H9 (cell line): ENCODE measurements at regions not wholly inside any gene's neighbourhood (a gene's known extent, or its start where the extent isn't known, plus 50 kb on each side); places are given as distances from the start of the nearest gene placed in this dataset.

Experiments used
- DNase-seq: peaks from one replicate; pipeline ENCODE4 v3.0.0-alpha.2; 2017
- H2AFZ ChIP-seq: one replicate; pipeline ENCODE4 v1.6.1; 2013; ENCODE audit warnings: mild to moderate bottlenecking, low read length, control low read depth, moderate library complexity
- H2AK5ac ChIP-seq: 2 replicates; pipeline ENCODE4 v1.6.1; 2013; ENCODE audit warnings: low read length, control low read depth, mixed read lengths; ENCODE audit not compliant: insufficient read length
- H2BK120ac ChIP-seq: one replicate; pipeline ENCODE4 v1.6.1; 2013; ENCODE audit warnings: low read depth, mild to moderate bottlenecking, low read length, control low read depth, inconsistent platforms; ENCODE audit not compliant: poor library complexity, severe bottlenecking
- H2BK12ac ChIP-seq: 2 replicates; pipeline ENCODE4 v1.6.1; 2013; ENCODE audit warnings: low read length, control low read depth, mixed read lengths, low read depth; ENCODE audit not compliant: insufficient read length
- H2BK15ac ChIP-seq: 2 replicates; pipeline ENCODE4 v1.6.1; 2013; ENCODE audit warnings: low read depth, low read length, control low read depth
- H2BK20ac ChIP-seq: one replicate; pipeline ENCODE4 v1.6.1; 2013; ENCODE audit warnings: low read depth, mild to moderate bottlenecking, low read length, control low read depth, inconsistent platforms; ENCODE audit not compliant: poor library complexity, severe bottlenecking
- H2BK5ac ChIP-seq: 2 replicates; pipeline ENCODE4 v1.6.1; 2013; ENCODE audit warnings: low read length, control low read depth, mixed read lengths; ENCODE audit not compliant: insufficient read length
- H3K14ac ChIP-seq: 2 replicates; pipeline ENCODE4 v1.6.1; 2013; ENCODE audit warnings: low read length, control low read depth; ENCODE audit not compliant: insufficient read depth
- H3K18ac ChIP-seq: 2 replicates; pipeline ENCODE4 v1.6.1; 2013; ENCODE audit warnings: low read depth, mild to moderate bottlenecking, mixed read lengths, low read length, control low read depth; ENCODE audit not compliant: insufficient read length
- H3K23ac ChIP-seq: 2 replicates; pipeline ENCODE4 v1.6.1; 2013; ENCODE audit warnings: low read length, control low read depth, mixed read lengths, low read depth; ENCODE audit not compliant: insufficient read length
- H3K23me2 ChIP-seq: 2 replicates; pipeline ENCODE4 v1.6.1; 2013; ENCODE audit warnings: low read depth, mild to moderate bottlenecking, mixed read lengths, low read length, control low read depth; ENCODE audit not compliant: insufficient read length, poor library complexity, severe bottlenecking
- H3K27ac ChIP-seq: 2 replicates; pipeline ENCODE4 v1.5.1; 2013; ENCODE audit warnings: low read length, control low read depth, mixed read lengths, low read depth; ENCODE audit not compliant: insufficient read length
- H3K27me3 ChIP-seq: 2 replicates; pipeline ENCODE4 v1.6.1; 2013; ENCODE audit warnings: low read length, control low read depth, inconsistent platforms; ENCODE audit not compliant: insufficient read depth
- H3K4ac ChIP-seq: 2 replicates; pipeline ENCODE4 v1.6.1; 2013; ENCODE audit warnings: low read depth, mild to moderate bottlenecking, control low read depth, inconsistent platforms, low read length, moderate library complexity
- H3K4me1 ChIP-seq: 2 replicates; pipeline ENCODE4 v1.6.1; 2013; ENCODE audit warnings: low read length, control low read depth, inconsistent platforms; ENCODE audit not compliant: insufficient read depth
- H3K4me2 ChIP-seq: 2 replicates; pipeline ENCODE4 v1.6.1; 2013; ENCODE audit warnings: low read length, control low read depth, mixed read lengths; ENCODE audit not compliant: insufficient read length, insufficient read depth
- H3K56ac ChIP-seq: 2 replicates; pipeline ENCODE4 v1.6.1; 2013; ENCODE audit warnings: low read depth, mild to moderate bottlenecking, mixed read lengths, low read length, control low read depth; ENCODE audit not compliant: insufficient read length
- H3K79me1 ChIP-seq: 2 replicates; pipeline ENCODE4 v1.6.1; 2013; ENCODE audit warnings: low read depth, mild to moderate bottlenecking, moderate library complexity, low read length, control low read depth, inconsistent platforms; ENCODE audit not compliant: insufficient read depth, poor library complexity, severe bottlenecking
- H3K79me2 ChIP-seq: 2 replicates; pipeline ENCODE4 v1.6.1; 2013; ENCODE audit warnings: low read length, control low read depth, inconsistent platforms; ENCODE audit not compliant: insufficient read depth
- H3K9ac ChIP-seq: 2 replicates; pipeline ENCODE4 v1.6.1; 2013; ENCODE audit warnings: low read length, control low read depth, mixed read lengths; ENCODE audit not compliant: insufficient read length; ENCODE audit errors: extremely low read depth
- H3K9me3 ChIP-seq: one replicate; pipeline ENCODE4 v1.6.1; 2013; ENCODE audit warnings: low read depth, low read length, inconsistent platforms; ENCODE audit not compliant: control insufficient read depth
- H3T11ph ChIP-seq: one replicate; pipeline ENCODE4 v1.6.1; 2013; ENCODE audit warnings: mild to moderate bottlenecking, low read length, control low read depth, inconsistent platforms
- H4K20me1 ChIP-seq: one replicate; pipeline ENCODE4 v1.6.1; 2013; ENCODE audit not compliant: control insufficient read depth, insufficient read length, insufficient read depth
- H4K5ac ChIP-seq: 2 replicates; pipeline ENCODE4 v1.6.1; 2013; ENCODE audit warnings: low read depth, mild to moderate bottlenecking, mixed read lengths, low read length, control low read depth; ENCODE audit not compliant: insufficient read length
- H4K8ac ChIP-seq: replicated peaks from 2 replicates; pipeline ENCODE4 v1.6.1; 2013; ENCODE audit warnings: low read length, control low read depth, mixed read lengths, low read depth; ENCODE audit not compliant: insufficient read length
- H4K91ac ChIP-seq: 2 replicates; pipeline ENCODE4 v1.6.1; 2013; ENCODE audit warnings: low read depth, mild to moderate bottlenecking, moderate library complexity, mixed read lengths, low read length, control low read depth; ENCODE audit not compliant: insufficient read length
- H3K27ac Mint-ChIP-seq, 3 experiments: 2 replicates in 2 of 3; 3 replicates in 1 of 3; pipeline ENCODE4 v1.8.0; 2020 to 2021; ENCODE audit warnings: mixed read lengths in 3 of 3, mild to moderate bottlenecking in 1 of 3, moderate library complexity in 1 of 3
- H3K27me3 Mint-ChIP-seq: 2 replicates; pipeline ENCODE4 v1.8.0; 2021; ENCODE audit warnings: low read depth, mild to moderate bottlenecking, moderate library complexity, mixed read lengths
- H3K36me3 Mint-ChIP-seq, 3 experiments: 2 replicates in 2 of 3; 3 replicates in 1 of 3; pipeline ENCODE4 v1.8.0; 2020 to 2021; ENCODE audit warnings: low read depth in 3 of 3, mixed read lengths in 3 of 3; ENCODE audit not compliant: insufficient read depth in 1 of 3
- H3K4me1 Mint-ChIP-seq, 2 experiments: 2 replicates each; pipeline ENCODE4 v1.8.0; 2020; ENCODE audit warnings: mixed read lengths in 2 of 2
- H3K4me3 Mint-ChIP-seq, 2 experiments: 2 replicates in 1 of 2; 3 replicates in 1 of 2; pipeline ENCODE4 v1.8.0; 2020 to 2021; ENCODE audit warnings: mild to moderate bottlenecking in 2 of 2, mixed read lengths in 2 of 2, moderate library complexity in 1 of 2
- H3K9me3 Mint-ChIP-seq, 2 experiments: 2 replicates in 1 of 2; 3 replicates in 1 of 2; pipeline ENCODE4 v1.8.0; 2020; ENCODE audit warnings: mild to moderate bottlenecking in 2 of 2, mixed read lengths in 2 of 2, moderate library complexity in 1 of 2
- WGBS: extraction: QIAGEN DNeasy Blood & Tissue Kit; methylation state at CpG from one replicate; pipeline ENCODE4 v1.1.7; 2013; ENCODE audit warnings: missing lambda C conversion rate, low lambda C conversion rate, mixed read lengths; ENCODE audit not compliant: insufficient read length; ENCODE audit errors: extremely low coverage; 5-methylcytosine and 5-hydroxymethylcytosine counted together
- TF ChIP-seq, protein P1 (sequence below): fragments of 200-600 bp; sonication (generic); conservative IDR thresholded peaks from 3 replicates; pipeline ENCODE4 v1.8.0; 2021; ENCODE audit warnings: antibody characterized with exemption, mild to moderate bottlenecking

DNA sequence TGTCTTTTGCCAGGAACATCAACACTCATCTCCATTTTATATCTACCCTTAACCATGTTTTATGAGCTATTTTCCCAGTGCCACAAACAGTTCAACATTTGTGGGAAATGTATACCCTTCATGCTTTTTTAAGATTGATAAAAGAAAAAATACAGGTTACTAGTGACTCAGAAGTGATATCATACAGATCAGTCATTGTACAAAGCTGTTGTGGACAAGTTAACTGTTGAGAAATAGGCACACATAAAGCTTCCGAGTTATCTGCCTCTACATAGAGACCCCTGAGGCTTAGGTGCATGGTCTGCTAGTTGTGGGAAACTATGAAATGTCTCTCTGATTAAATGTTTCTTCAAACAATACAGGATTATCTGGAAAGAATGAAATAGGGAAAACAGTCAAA is 96.3 kb downstream of the LSM5 start:
- TF ChIP-seq, protein P1, sequence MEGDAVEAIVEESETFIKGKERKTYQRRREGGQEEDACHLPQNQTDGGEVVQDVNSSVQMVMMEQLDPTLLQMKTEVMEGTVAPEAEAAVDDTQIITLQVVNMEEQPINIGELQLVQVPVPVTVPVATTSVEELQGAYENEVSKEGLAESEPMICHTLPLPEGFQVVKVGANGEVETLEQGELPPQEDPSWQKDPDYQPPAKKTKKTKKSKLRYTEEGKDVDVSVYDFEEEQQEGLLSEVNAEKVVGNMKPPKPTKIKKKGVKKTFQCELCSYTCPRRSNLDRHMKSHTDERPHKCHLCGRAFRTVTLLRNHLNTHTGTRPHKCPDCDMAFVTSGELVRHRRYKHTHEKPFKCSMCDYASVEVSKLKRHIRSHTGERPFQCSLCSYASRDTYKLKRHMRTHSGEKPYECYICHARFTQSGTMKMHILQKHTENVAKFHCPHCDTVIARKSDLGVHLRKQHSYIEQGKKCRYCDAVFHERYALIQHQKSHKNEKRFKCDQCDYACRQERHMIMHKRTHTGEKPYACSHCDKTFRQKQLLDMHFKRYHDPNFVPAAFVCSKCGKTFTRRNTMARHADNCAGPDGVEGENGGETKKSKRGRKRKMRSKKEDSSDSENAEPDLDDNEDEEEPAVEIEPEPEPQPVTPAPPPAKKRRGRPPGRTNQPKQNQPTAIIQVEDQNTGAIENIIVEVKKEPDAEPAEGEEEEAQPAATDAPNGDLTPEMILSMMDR: no peak
- H3K79me1 ChIP-seq: no peaks in the 10 kb centered on the region
- no peak overlapping the region for H2AK5ac ChIP-seq
- Mint-ChIP-seq H3K36me3 (no peaks in the 10 kb centered on the region), H3K27me3 (peaks cover 8% of the 10 kb centered on the region), H3K27ac (no peak overlapping the region), H3K9me3 (no peaks in the 10 kb centered on the region; a peak in 1 of 5 replicates), H3K4me1 (no peaks in the 10 kb centered on the region), H3K4me3 (no peak overlapping the region)
- H3K23ac ChIP-seq: no peak overlapping the region
- no peak overlapping the region for H3K9ac ChIP-seq
- WGBS: no CpG with 5 or more reads among the region's 1 CpG
- H3T11ph ChIP-seq: no peak overlapping the region
- no peaks in the 10 kb centered on the region for H4K20me1 ChIP-seq
- H2BK120ac ChIP-seq: no peak overlapping the region
- H3K27me3 ChIP-seq: no peaks in the 10 kb centered on the region
- H3K4ac ChIP-seq: no peak overlapping the region
- H3K4me1 ChIP-seq: no peaks in the 10 kb centered on the region
- H3K79me2 ChIP-seq: no peaks in the 10 kb centered on the region
- no peak overlapping the region for H4K5ac ChIP-seq
- no peaks in the 10 kb centered on the region for H3K23me2 ChIP-seq
- H3K27ac ChIP-seq: no peak overlapping the region
- no peak overlapping the region for H4K8ac ChIP-seq
- H3K4me2 ChIP-seq: no peak overlapping the region
- H4K91ac ChIP-seq: no peak overlapping the region
- no peak overlapping the region for H3K14ac ChIP-seq
- no peak overlapping the region for H3K56ac ChIP-seq
- no peak overlapping the region for H2BK5ac ChIP-seq
- H3K9me3 ChIP-seq: no peaks in the 10 kb centered on the region
- no peak for DNase-seq
- H2BK20ac ChIP-seq: no peak overlapping the region
- no peak overlapping the region for H2BK15ac ChIP-seq
- H2AFZ ChIP-seq: no peak overlapping the region
- no peak overlapping the region for H2BK12ac ChIP-seq
- H3K18ac ChIP-seq: no peak overlapping the region
